Peyer's patch (tissue), 4 donors: ENCODE measurements at regions not wholly inside any gene's neighbourhood (a gene's known extent, or its start where the extent isn't known, plus 50 kb on each side); places are given as distances from the start of the nearest gene placed in this dataset.
A peak's percentile ranks its signal among the peaks of the same experiment; 100 is the strongest.

Experiments used
- DNase-seq, 3 donors: peaks; one replicate each; pipeline ENCODE4 v3.0.0-alpha.2; 2017 to 2019
- H3K27ac ChIP-seq, 4 donors: fragments of 200-600 bp; sonication (generic); one replicate each; pipeline ENCODE4 v1.5.1; 2016 to 2019
- H3K27me3 ChIP-seq, 2 donors: fragments of 200-600 bp; sonication (generic); one replicate each; pipeline ENCODE4 v1.5.1; 2019
- H3K36me3 ChIP-seq, 3 donors: fragments of 200-600 bp; sonication (generic); one replicate each; pipeline ENCODE4 v1.5.1; 2016 to 2019
- H3K4me1 ChIP-seq, 4 donors: fragments of 200-600 bp; sonication (generic); one replicate each; pipeline ENCODE4 v1.5.1; 2016 to 2019
- H3K4me3 ChIP-seq, 4 donors: fragments of 200-600 bp; sonication (generic); 1 replicate in 3 of 4; 2 replicates in 1 of 4; pipeline ENCODE4 v1.5.1; 2016 to 2019; ENCODE audit warnings: mild to moderate bottlenecking in 1 of 4
- H3K9me3 ChIP-seq, 4 donors: fragments of 200-600 bp; sonication (generic); one replicate each; pipeline ENCODE4 v1.5.1; 2016 to 2019; ENCODE audit warnings: mild to moderate bottlenecking in 1 of 4
- POLR2A ChIP-seq, 2 donors: fragments of 450-650 bp; IDR thresholded peaks; one replicate each; pipeline ENCODE4 v1.5.1; 2017; ENCODE audit warnings: antibody characterized with exemption in 2 of 2, mild to moderate bottlenecking in 2 of 2, moderate library complexity in 2 of 2
- TF ChIP-seq, protein P1 (sequence below), 6 experiments: fragments of 450-650 bp in 4 of 6; fragments of 200-600 bp in 2 of 6; sonication (generic) in 1 of 6; IDR thresholded peaks; one replicate each; pipeline ENCODE4 v1.5.1; 2017 to 2019; ENCODE audit warnings: antibody characterized with exemption in 6 of 6, mild to moderate bottlenecking in 3 of 6, moderate library complexity in 1 of 6

DNA sequence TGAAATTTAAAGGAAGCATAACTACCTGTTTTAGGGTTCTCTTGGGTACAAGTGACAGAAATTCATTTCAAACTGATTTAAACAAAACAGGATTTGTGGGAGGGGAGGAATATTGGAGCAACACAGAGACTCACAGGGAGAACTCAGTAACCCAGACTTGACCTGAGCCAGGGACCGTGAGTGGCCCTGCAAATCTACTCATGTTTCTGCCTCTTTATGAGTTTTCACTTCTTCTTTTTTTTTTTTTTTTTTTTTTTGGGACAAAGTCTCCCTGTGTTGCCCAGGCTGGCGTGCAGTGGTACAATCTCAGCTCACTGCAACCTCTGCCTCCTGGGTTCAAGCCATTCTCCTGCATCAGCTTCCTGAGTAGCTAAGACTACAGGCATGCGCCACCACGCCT is 405.6 kb upstream of the ZNF608 start:
- TF ChIP-seq, protein P1, sequence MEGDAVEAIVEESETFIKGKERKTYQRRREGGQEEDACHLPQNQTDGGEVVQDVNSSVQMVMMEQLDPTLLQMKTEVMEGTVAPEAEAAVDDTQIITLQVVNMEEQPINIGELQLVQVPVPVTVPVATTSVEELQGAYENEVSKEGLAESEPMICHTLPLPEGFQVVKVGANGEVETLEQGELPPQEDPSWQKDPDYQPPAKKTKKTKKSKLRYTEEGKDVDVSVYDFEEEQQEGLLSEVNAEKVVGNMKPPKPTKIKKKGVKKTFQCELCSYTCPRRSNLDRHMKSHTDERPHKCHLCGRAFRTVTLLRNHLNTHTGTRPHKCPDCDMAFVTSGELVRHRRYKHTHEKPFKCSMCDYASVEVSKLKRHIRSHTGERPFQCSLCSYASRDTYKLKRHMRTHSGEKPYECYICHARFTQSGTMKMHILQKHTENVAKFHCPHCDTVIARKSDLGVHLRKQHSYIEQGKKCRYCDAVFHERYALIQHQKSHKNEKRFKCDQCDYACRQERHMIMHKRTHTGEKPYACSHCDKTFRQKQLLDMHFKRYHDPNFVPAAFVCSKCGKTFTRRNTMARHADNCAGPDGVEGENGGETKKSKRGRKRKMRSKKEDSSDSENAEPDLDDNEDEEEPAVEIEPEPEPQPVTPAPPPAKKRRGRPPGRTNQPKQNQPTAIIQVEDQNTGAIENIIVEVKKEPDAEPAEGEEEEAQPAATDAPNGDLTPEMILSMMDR (IDR thresholded peaks at IDR 0.05): no peak
- TF ChIP-seq POLR2A (IDR thresholded peaks at IDR 0.05): no peak
- no peaks in the 10 kb centered on the region for H3K36me3 ChIP-seq
- H3K27ac ChIP-seq: no peak overlapping the region
- no peaks in the 10 kb centered on the region for H3K27me3 ChIP-seq
- H3K4me3 ChIP-seq: no peak overlapping the region
- H3K4me1 ChIP-seq: no peaks in the 10 kb centered on the region
- H3K9me3 ChIP-seq: no peaks in the 10 kb centered on the region
- no peak for DNase-seq

DNA sequence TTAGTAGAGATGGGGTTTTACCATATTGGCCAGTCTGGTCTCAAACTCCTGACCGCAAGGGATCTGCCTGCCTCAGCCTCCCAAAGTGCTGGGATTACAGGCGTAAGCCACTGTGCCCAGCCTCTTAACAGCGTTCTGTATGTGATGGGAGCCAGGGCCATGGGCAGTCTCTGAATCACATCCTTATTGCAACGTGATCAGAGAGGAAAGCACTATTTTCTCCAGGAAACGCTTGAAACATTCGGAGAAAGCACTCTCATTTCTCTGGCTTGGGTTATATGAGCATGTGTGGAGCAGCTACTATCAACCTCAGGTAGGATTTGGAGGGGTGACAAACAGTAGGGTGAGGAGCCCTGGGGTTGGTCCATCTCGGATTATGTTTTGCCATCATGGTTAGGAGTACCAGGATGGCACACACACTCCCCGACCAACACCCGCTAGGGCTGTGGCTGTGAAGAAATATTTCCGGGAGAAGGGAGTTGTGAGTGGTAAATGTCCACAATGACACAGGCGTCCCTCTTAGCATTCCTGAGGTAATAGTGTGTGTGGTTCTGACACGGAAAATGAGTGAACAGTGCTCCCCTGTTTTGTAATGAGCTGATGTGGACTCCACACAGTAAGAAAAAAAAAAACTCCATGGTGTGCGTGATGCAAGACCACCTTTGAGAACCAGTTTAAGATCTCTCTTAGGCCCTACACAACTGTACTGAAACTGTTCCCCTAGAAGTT is 406.2 kb upstream of the ZNF608 start:
- Histone ChIP-seq H3K36me3 (no peaks in the 10 kb centered on the region), H3K27ac (peak overlapping the region in 2 of 4 donors; percentile 15 to 55), H3K4me3 (no peak overlapping the region), H3K9me3 (no peaks in the 10 kb centered on the region), H3K27me3 (no peaks in the 10 kb centered on the region), H3K4me1 (no peaks in the 10 kb centered on the region)
- TF ChIP-seq POLR2A (IDR thresholded peaks at IDR 0.05): no peak
- TF ChIP-seq, protein P1 (IDR thresholded peaks at IDR 0.05): no peak
- no peak for DNase-seq

DNA sequence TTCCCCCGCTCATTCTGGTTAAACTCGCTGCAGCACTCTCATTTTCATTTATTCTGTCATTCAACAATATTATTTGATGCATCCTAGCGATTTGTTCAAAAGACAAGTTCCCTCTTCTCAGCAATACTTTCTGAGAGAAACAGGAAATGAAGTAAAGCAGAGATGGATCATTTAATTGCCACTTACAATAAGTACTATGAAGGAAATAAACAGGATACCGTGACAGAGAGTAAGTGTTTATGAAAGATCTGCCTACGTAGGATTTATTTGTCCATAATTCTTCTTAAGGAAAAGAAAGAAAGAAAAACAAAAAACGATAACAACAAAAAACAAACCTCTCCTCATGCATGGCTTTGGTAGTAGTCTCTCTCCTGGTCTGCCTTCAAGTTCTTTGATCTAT is 406.8 kb upstream of the ZNF608 start:
- no peaks in the 10 kb centered on the region for H3K9me3 ChIP-seq
- H3K36me3 ChIP-seq: no peaks in the 10 kb centered on the region
- TF ChIP-seq POLR2A (IDR thresholded peaks at IDR 0.05): no peak
- TF ChIP-seq, protein P1 (IDR thresholded peaks at IDR 0.05): no peak
- no peaks in the 10 kb centered on the region for H3K4me1 ChIP-seq
- DNase-seq: no peak
- peak overlapping the region in 1 of 4 donors; percentile 15 for H3K27ac ChIP-seq
- H3K4me3 ChIP-seq: no peak overlapping the region
- no peaks in the 10 kb centered on the region for H3K27me3 ChIP-seq

DNA sequence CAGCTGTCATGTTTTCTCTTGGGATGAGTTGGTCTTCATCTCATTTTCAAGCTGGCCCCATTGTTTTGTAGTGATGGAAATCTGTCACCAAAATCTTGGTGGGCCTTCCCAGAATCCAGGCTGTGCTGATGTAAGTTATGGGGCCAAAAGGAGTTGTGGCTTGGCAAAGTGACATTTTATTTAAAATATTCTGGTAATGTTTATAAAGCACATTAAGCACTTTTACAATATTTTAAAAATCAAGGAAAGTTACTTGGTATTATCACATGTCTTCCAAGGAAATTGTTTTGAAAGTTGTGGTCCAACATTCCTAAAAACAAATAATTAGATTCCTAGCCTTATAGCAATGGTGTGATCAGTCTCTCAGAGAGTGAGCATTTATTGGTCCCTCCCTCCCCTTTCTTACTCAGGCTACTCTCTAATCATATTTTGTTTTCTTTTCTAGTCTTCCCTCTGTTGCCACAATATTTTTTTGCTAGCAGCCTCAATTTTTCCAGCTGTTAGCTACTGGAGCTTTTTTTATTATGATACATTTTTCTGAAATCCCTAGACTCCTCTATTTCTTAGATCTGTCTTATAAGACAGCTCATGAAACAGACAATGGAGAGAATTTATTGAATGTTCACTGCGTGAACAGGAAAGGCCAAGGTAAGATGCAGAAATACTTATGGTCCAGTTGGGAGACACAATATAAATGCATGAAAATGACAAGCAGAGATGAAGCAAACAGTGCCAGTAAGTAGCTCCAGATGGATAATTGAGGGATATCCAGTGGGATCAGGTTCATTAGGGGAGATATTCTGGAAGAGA is 408.1 kb upstream of the ZNF608 start:
- H3K27me3 ChIP-seq: no peaks in the 10 kb centered on the region
- no peak for TF ChIP-seq POLR2A (IDR thresholded peaks at IDR 0.05)
- TF ChIP-seq, protein P1 (IDR thresholded peaks at IDR 0.05): no peak
- H3K9me3 ChIP-seq: no peaks in the 10 kb centered on the region
- no peaks in the 10 kb centered on the region for H3K36me3 ChIP-seq
- DNase-seq: no peak
- H3K27ac ChIP-seq: no peak overlapping the region
- H3K4me3 ChIP-seq: no peak overlapping the region
- H3K4me1 ChIP-seq: no peaks in the 10 kb centered on the region

DNA sequence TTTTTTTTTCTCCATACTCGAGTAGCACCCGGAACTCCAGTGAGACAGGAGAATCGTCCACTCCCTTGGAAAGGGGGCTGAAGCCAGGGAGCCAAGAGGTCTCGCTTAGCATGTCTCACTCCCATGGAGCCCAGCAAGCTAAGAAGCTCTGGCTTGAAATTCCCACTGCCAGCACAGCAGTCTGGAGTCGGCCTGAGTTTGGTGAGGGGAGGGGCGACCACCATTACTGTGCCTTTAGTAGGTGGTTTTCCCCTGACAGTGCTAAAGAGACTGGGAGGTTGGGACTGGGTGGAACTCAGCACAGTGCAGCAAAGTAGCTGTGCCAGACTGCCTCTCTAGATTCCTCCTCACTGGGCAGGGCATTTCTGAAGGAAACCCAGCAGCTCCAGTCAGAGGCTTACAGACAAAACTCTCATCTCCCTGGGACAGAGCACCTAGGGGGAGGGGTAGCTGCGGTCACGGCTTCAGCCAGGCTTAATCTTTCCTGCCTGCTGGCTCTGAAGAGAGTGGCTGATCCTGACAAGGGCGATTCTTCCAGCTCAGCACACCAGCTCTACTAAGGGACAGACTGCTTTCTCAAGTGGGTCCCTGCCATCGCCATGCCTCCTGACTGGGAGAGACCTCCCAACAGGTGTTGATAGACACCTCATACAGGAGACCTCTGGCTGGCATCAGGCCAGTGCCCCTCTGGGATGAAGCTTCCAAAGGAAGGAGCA is 414.5 kb upstream of the ZNF608 start:
- Histone ChIP-seq H3K9me3 (no peaks in the 10 kb centered on the region), H3K27ac (no peak overlapping the region), H3K27me3 (no peaks in the 10 kb centered on the region), H3K4me3 (no peak overlapping the region), H3K4me1 (no peaks in the 10 kb centered on the region), H3K36me3 (no peaks in the 10 kb centered on the region)
- no peak for TF ChIP-seq POLR2A (IDR thresholded peaks at IDR 0.05)
- TF ChIP-seq, protein P1 (IDR thresholded peaks at IDR 0.05): no peak
- DNase-seq: no peak
